ENCODE measurements at regions not wholly inside any gene's neighbourhood (a gene's known extent, or its start where the extent isn't known, plus 50 kb on each side); places are given as distances from the start of the nearest gene placed in this dataset.

GRCh38 chr13:47287291-47287751 lies 390.5 kb upstream of the HTR2A start:
- H3K27ac Mint-ChIP-seq, result no peak overlapping the region
- H3K9me3 ChIP-seq (ENCODE audit: control insufficient read depth, insufficient read depth, low read length), result no peaks in the 10 kb centered on the region
- no peaks in the 10 kb centered on the region for H3K27me3 ChIP-seq (ENCODE audit: control insufficient read depth, insufficient read depth, low read length)
- ATAC-seq (no peak), DNase-seq (no peak)
- H3K4me3 Mint-ChIP-seq, result no peak overlapping the region
- intact Hi-C loops (cut with micrococcal nuclease), result no loop called here
- no peaks in the 10 kb centered on the region for H3K36me3 ChIP-seq (ENCODE audit: control insufficient read depth, insufficient read depth, low read length)
- no peak overlapping the region for H3K4me3 ChIP-seq (ENCODE audit: low read length)
- no peaks in the 10 kb centered on the region for H3K27me3 Mint-ChIP-seq (ENCODE audit: low read depth in 2 of 2)
- H3K36me3 Mint-ChIP-seq, result no peaks in the 10 kb centered on the region
- H3K4me1 Mint-ChIP-seq, result no peaks in the 10 kb centered on the region
- TF ChIP-seq, protein P1, sequence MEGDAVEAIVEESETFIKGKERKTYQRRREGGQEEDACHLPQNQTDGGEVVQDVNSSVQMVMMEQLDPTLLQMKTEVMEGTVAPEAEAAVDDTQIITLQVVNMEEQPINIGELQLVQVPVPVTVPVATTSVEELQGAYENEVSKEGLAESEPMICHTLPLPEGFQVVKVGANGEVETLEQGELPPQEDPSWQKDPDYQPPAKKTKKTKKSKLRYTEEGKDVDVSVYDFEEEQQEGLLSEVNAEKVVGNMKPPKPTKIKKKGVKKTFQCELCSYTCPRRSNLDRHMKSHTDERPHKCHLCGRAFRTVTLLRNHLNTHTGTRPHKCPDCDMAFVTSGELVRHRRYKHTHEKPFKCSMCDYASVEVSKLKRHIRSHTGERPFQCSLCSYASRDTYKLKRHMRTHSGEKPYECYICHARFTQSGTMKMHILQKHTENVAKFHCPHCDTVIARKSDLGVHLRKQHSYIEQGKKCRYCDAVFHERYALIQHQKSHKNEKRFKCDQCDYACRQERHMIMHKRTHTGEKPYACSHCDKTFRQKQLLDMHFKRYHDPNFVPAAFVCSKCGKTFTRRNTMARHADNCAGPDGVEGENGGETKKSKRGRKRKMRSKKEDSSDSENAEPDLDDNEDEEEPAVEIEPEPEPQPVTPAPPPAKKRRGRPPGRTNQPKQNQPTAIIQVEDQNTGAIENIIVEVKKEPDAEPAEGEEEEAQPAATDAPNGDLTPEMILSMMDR (IDR thresholded peaks at IDR 0.05), result no peak
- no peak overlapping the region for H3K27ac ChIP-seq (ENCODE audit: low read length)
- no peaks in the 10 kb centered on the region for H3K4me1 ChIP-seq (ENCODE audit: control insufficient read depth, insufficient read depth, low read length)
- WGBS (ENCODE audit: insufficient coverage), result no CpG with 5 or more reads among the region's 1 CpG
- peaks cover 0 to 4% of the 10 kb centered on the region in 2 donors for H3K9me3 Mint-ChIP-seq

DNA sequence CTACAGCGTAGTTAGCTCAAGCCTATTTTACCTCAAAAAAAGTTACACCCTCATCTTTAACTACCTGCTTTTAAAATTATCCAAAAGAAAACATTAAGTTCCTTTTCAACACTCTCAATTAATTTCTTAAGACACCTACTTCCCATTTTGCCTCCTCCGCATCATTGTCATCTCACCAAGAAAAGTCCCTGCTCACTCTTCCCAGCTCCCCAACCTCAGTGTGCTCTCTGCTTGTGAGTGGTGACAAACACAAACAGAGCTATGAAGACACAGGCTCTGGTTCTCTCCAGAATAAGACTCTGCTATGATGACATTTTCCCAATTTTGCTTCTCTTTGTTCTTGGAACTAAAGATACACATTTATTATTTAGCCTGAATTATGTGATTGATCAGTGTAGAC lies 385.1 kb upstream of the HTR2A start:
- Mint-ChIP-seq H3K4me1 (no peaks in the 10 kb centered on the region), H3K9me3 (peaks cover 0 to 4% of the 10 kb centered on the region in 2 donors), H3K36me3 (no peaks in the 10 kb centered on the region), H3K27ac (no peak overlapping the region), H3K27me3 (ENCODE audit: low read depth in 2 of 2) (no peaks in the 10 kb centered on the region), H3K4me3 (no peak overlapping the region)
- no peak for ATAC-seq
- DNase-seq, result no peak
- Histone ChIP-seq H3K9me3 (ENCODE audit: control insufficient read depth, insufficient read depth, low read length) (no peaks in the 10 kb centered on the region), H3K4me1 (ENCODE audit: control insufficient read depth, insufficient read depth, low read length) (no peaks in the 10 kb centered on the region), H3K36me3 (ENCODE audit: control insufficient read depth, insufficient read depth, low read length) (no peaks in the 10 kb centered on the region), H3K4me3 (ENCODE audit: low read length) (no peak overlapping the region), H3K27me3 (ENCODE audit: control insufficient read depth, insufficient read depth, low read length) (no peaks in the 10 kb centered on the region), H3K27ac (ENCODE audit: low read length) (no peak overlapping the region)
- 81% methylated on average over 2 of the region's 2 CpGs for whole genome bisulfite sequencing (ENCODE audit: insufficient coverage)
- intact Hi-C loops (cut with micrococcal nuclease), result no loop called here
- TF ChIP-seq, protein P1 (IDR thresholded peaks at IDR 0.05), result no peak

GRCh38 chr13:47279920-47280319 lies 383.1 kb upstream of the HTR2A start:
- Mint-ChIP-seq H3K27me3 (ENCODE audit: low read depth in 2 of 2) (no peaks in the 10 kb centered on the region), H3K4me3 (no peak overlapping the region), H3K27ac (no peak overlapping the region), H3K4me1 (no peaks in the 10 kb centered on the region), H3K9me3 (peaks cover 0 to 10% of the 10 kb centered on the region in 2 donors), H3K36me3 (no peaks in the 10 kb centered on the region)
- H3K9me3 ChIP-seq (ENCODE audit: control insufficient read depth, insufficient read depth, low read length), result no peaks in the 10 kb centered on the region
- TF ChIP-seq, protein P1 (IDR thresholded peaks at IDR 0.05), result no peak
- no peak overlapping the region for H3K4me3 ChIP-seq (ENCODE audit: low read length)
- H3K27me3 ChIP-seq (ENCODE audit: control insufficient read depth, insufficient read depth, low read length), result no peaks in the 10 kb centered on the region
- DNase-seq (no peak), ATAC-seq (no peak)
- H3K27ac ChIP-seq (ENCODE audit: low read length), result no peak overlapping the region
- no peaks in the 10 kb centered on the region for H3K4me1 ChIP-seq (ENCODE audit: control insufficient read depth, insufficient read depth, low read length)
- no peaks in the 10 kb centered on the region for H3K36me3 ChIP-seq (ENCODE audit: control insufficient read depth, insufficient read depth, low read length)
- intact Hi-C loops (cut with micrococcal nuclease), result no loop called here
- WGBS (ENCODE audit: insufficient coverage), result no CpG with 5 or more reads among the region's 1 CpG

- no peaks in the 10 kb centered on the region for H3K4me1 Mint-ChIP-seq
- H3K27me3 Mint-ChIP-seq (ENCODE audit: low read depth in 2 of 2), result no peaks in the 10 kb centered on the region
- 90% methylated on average over 1 of the region's 1 CpG for WGBS (ENCODE audit: insufficient coverage)
- no peaks in the 10 kb centered on the region for H3K27me3 ChIP-seq (ENCODE audit: control insufficient read depth, insufficient read depth, low read length)
- intact Hi-C loops (cut with micrococcal nuclease), result no loop called here
- H3K27ac Mint-ChIP-seq, result no peak overlapping the region
- H3K4me3 Mint-ChIP-seq, result no peak overlapping the region
- no peaks in the 10 kb centered on the region for H3K36me3 ChIP-seq (ENCODE audit: control insufficient read depth, insufficient read depth, low read length)
- ATAC-seq (no peak), DNase-seq (no peak)
- no peaks in the 10 kb centered on the region for H3K36me3 Mint-ChIP-seq
- no peak overlapping the region for H3K27ac ChIP-seq (ENCODE audit: low read length)
- H3K4me3 ChIP-seq (ENCODE audit: low read length), result no peak overlapping the region
- TF ChIP-seq, protein P1 (IDR thresholded peaks at IDR 0.05), result no peak
- H3K4me1 ChIP-seq (ENCODE audit: control insufficient read depth, insufficient read depth, low read length), result no peaks in the 10 kb centered on the region
- H3K9me3 Mint-ChIP-seq, result peaks cover 2 to 10% of the 10 kb centered on the region in 2 donors
- H3K9me3 ChIP-seq (ENCODE audit: control insufficient read depth, insufficient read depth, low read length), result no peaks in the 10 kb centered on the region
These were observed 380.9 kb upstream of the HTR2A start for GRCh38 chr13:47277774-47278173.
